ENCODE measurements at regions not wholly inside any gene's neighbourhood (a gene's known extent, or its start where the extent isn't known, plus 50 kb on each side); places are given as distances from the start of the nearest gene placed in this dataset.
A peak's percentile ranks its signal among the peaks of the same experiment; 100 is the strongest.

- no peaks in the 10 kb centered on the region for H3K27me3 ChIP-seq
- intact Hi-C loops (cut with DNase I), result no loop called here
- no peaks in the 10 kb centered on the region for H3K4me1 ChIP-seq
- no peak for ATAC-seq
- no peaks in the 10 kb centered on the region for H3K9me3 ChIP-seq
- H3K27ac ChIP-seq, result no peak overlapping the region
- no peak for DNase-seq
- 12% methylated on average over 1 of the region's 1 CpG for WGBS, 2 donors
- peak in 1 of 9 donors; percentile 22 for TF ChIP-seq CTCF (IDR thresholded peaks at IDR 0.05)
- no peaks in the 10 kb centered on the region for H3K36me3 ChIP-seq
- no peak overlapping the region for H3K4me3 ChIP-seq
Observed at GRCh38 chr9:31140316-31140715, 1244.1 kb upstream of the ACO1 start.

- no peak for TF ChIP-seq CTCF (IDR thresholded peaks at IDR 0.05)
- 73 to 83% methylated on average over 3 of the region's 3 CpGs for WGBS, 2 donors
- Histone ChIP-seq H3K27ac (no peak overlapping the region), H3K36me3 (no peaks in the 10 kb centered on the region), H3K4me1 (no peaks in the 10 kb centered on the region), H3K4me3 (no peak overlapping the region), H3K27me3 (no peaks in the 10 kb centered on the region), H3K9me3 (no peaks in the 10 kb centered on the region)
- no peak for DNase-seq
- intact Hi-C loops (cut with DNase I), result no loop called here
- ATAC-seq, result no peak
Observed at GRCh38 chr9:31142456-31142855, 1242.0 kb upstream of the ACO1 start.

- ATAC-seq (no peak), DNase-seq (no peak)
- WGBS, 2 donors, result 87 to 88% methylated on average over 3 of the region's 3 CpGs
- Histone ChIP-seq H3K4me3 (no peak overlapping the region), H3K27ac (no peak overlapping the region), H3K4me1 (no peaks in the 10 kb centered on the region), H3K27me3 (no peaks in the 10 kb centered on the region), H3K9me3 (no peaks in the 10 kb centered on the region), H3K36me3 (no peaks in the 10 kb centered on the region)
- intact Hi-C loops (cut with DNase I), result no loop called here
- TF ChIP-seq CTCF (IDR thresholded peaks at IDR 0.05), result no peak
Observed at GRCh38 chr9:31144614-31145013, 1239.8 kb upstream of the ACO1 start.

GRCh38 chr9:31146485-31147166 is 1237.8 kb upstream of the ACO1 start:
- Histone ChIP-seq H3K9me3 (peaks cover 0 to 5% (median 0%) of the 10 kb centered on the region in 11 donors), H3K27ac (no peak overlapping the region), H3K4me3 (no peak overlapping the region), H3K4me1 (no peaks in the 10 kb centered on the region), H3K27me3 (no peaks in the 10 kb centered on the region), H3K36me3 (no peaks in the 10 kb centered on the region)
- ATAC-seq, result no peak
- DNase-seq, result no peak
- TF ChIP-seq CTCF (IDR thresholded peaks at IDR 0.05), result no peak
- intact Hi-C loops (cut with DNase I), result no loop called here
- WGBS, 2 donors, result 66 to 75% methylated on average over 3 of the region's 3 CpGs
